Erythroblast (primary cell): ENCODE measurements at regions not wholly inside any gene's neighbourhood (a gene's known extent, or its start where the extent isn't known, plus 50 kb on each side); places are given as distances from the start of the nearest gene placed in this dataset.

Source experiments
- GATA1 ChIP-seq: IDR thresholded peaks from 2 replicates; pipeline ENCODE4 v1.6.1; 2011; ENCODE audit warnings: low read depth, mild to moderate bottlenecking, control low read depth, low read length, moderate library complexity
- POLR2A ChIP-seq: IDR thresholded peaks from 2 replicates; pipeline ENCODE4 v1.6.1; 2011; ENCODE audit warnings: mild to moderate bottlenecking, low read length

- TF ChIP-seq POLR2A (no peak), GATA1 (no peak)
These were observed 124.1 kb upstream of the NEIL3 start for GRCh38 chr4:177185579-177185978.
